AG04450 (cell line): ENCODE measurements at regions not wholly inside any gene's neighbourhood (a gene's known extent, or its start where the extent isn't known, plus 50 kb on each side); places are given as distances from the start of the nearest gene placed in this dataset.
"Not testable (repeated sequence)": the region's sequence is repeated elsewhere in the genome, so short reads cannot be mapped to it uniquely, and the experiment has no call there.

Experiments used
- CTCF ChIA-PET: fragments of 300-600, 350-600 bp; formaldehyde crosslinking; extraction: SDS; loops from one replicate; lab custom pipeline; 2022; ENCODE audit warnings: antibody characterized with exemption, inconsistent platforms; lab: Charles Lee
- POLR2A ChIA-PET: fragments of 350-600 bp; formaldehyde crosslinking; extraction: SDS; loops from one replicate; lab custom pipeline; 2021; ENCODE audit warnings: antibody characterized with exemption, inconsistent platforms; lab: Yijun Ruan, JAX
- DNase-seq: peaks from one replicate; pipeline ENCODE4 v3.0.0-alpha.2; 2011; ENCODE audit warnings: low read depth, low spot score
- H3K27ac ChIP-seq: one replicate; pipeline ENCODE4 v1.5.1; 2012; ENCODE audit warnings: low read depth, low read length, control low read depth
- H3K27me3 ChIP-seq: one replicate; pipeline ENCODE4 v1.6.0; 2012; ENCODE audit warnings: low read length; ENCODE audit not compliant: control insufficient read depth, insufficient read depth
- H3K4me3 ChIP-seq: 2 replicates; pipeline ENCODE4 v1.5.1; 2011; ENCODE audit warnings: mild to moderate bottlenecking, low read depth, low read length, control low read depth
- H3K9me3 ChIP-seq: 2 replicates; pipeline ENCODE4 v1.5.1; 2012; ENCODE audit warnings: low read length; ENCODE audit not compliant: control insufficient read depth, insufficient read depth
- TF ChIP-seq, protein P1 (sequence below): IDR thresholded peaks from 2 replicates; pipeline ENCODE4 v1.5.1; 2011; ENCODE audit warnings: low read depth, low read length, control low read depth, inconsistent platforms

DNA sequence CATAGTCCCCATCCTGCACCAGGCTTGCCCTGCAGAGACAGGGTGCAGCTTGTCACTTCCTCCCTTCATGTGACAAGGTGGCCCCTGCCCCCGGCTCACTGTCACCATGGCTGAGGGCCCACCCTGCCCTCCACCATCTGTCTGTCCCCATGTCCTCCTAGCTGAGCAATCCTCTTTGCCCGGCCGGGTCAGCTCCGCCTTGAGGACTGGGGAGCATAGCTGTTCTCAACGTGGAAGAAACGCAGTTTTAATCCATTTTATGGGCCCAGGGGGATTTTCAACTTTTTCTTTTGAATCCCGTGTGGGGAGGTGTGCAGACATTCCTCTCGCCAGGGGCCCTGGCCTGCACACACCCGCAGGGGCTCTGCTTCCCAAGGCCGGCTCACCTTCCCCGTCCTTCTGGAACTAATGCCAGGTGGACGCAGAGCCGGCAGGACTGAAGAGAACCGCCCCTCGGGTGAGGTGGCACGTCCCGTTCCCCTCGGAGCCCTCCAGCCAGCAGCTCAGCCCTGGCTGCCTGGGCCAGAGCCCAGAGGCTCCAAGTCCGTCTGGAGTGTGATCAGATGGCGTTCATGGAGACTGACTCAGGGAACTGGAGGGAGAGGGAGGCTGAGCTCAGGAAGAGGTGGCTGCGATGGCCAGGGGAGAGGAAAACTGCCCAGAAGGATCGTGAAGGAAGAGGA, 1108.7 kb downstream of the BRD1 start:
- TF ChIP-seq, protein P1, sequence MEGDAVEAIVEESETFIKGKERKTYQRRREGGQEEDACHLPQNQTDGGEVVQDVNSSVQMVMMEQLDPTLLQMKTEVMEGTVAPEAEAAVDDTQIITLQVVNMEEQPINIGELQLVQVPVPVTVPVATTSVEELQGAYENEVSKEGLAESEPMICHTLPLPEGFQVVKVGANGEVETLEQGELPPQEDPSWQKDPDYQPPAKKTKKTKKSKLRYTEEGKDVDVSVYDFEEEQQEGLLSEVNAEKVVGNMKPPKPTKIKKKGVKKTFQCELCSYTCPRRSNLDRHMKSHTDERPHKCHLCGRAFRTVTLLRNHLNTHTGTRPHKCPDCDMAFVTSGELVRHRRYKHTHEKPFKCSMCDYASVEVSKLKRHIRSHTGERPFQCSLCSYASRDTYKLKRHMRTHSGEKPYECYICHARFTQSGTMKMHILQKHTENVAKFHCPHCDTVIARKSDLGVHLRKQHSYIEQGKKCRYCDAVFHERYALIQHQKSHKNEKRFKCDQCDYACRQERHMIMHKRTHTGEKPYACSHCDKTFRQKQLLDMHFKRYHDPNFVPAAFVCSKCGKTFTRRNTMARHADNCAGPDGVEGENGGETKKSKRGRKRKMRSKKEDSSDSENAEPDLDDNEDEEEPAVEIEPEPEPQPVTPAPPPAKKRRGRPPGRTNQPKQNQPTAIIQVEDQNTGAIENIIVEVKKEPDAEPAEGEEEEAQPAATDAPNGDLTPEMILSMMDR: no peak
- CTCF ChIA-PET: no interaction called here
- DNase-seq: no peak

DNA sequence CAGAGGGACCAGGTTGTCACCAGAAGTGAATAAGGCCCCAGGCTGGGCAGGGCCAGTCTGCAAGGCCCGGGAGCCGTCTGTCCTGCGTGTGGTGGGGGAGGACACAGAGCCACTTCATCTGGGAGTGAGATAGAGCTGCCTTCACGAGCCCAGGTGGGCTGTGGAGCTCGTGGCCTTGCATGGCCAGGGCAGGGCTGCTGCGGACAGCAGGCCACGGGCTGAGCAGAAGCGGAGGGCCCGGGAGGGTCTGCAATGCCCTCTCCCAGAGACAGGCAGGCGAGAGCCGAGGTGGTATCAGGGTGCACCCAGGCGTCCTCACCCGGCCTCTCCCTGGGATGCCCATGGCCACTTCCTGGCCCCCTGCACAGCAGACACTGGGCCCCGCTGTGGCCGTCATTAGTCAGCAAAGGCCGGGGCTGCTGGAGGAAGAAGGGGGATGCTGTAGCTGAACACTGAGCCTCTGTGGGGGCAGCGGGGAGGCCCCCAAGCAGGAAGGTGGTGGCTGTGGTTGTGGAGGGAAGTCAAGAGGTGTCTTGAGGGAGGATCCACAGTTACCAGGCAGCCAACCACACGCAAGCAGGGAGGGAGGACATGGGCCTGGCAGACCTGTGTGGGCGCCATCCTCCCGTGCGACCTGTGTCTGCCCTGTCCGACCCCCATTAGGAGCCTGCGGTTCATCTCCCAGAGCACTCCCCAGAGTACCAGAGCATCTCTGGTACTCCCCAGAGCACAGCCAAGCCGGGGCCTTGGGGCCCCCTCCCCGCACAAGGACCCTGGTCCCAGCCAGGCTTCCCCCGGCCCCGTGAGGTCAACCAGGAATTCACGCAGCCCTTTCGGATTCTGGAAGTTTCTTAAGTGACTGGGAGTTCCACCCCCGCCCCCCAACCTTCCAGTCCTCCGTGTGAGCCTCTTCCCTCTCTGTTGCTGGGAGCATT, 1109.5 kb downstream of the BRD1 start:
- ChIA-PET POLR2A (no interaction called here), CTCF (no interaction called here)
- Histone ChIP-seq H3K27ac (no peak overlapping the region), H3K27me3 (no peaks in the 10 kb centered on the region), H3K4me3 (no peak overlapping the region), H3K9me3 (peaks cover 80% of the 10 kb centered on the region)
- TF ChIP-seq, protein P1: no peak
- DNase-seq: no peak

More for the DNA sequence above, 1108.7 kb downstream of the BRD1 start:
- peaks cover 80% of the 10 kb centered on the region for H3K9me3 ChIP-seq
- POLR2A ChIA-PET: no interaction called here
- no peaks in the 10 kb centered on the region for H3K27me3 ChIP-seq
- no peak overlapping the region for H3K27ac ChIP-seq
- H3K4me3 ChIP-seq: no peak overlapping the region

DNA sequence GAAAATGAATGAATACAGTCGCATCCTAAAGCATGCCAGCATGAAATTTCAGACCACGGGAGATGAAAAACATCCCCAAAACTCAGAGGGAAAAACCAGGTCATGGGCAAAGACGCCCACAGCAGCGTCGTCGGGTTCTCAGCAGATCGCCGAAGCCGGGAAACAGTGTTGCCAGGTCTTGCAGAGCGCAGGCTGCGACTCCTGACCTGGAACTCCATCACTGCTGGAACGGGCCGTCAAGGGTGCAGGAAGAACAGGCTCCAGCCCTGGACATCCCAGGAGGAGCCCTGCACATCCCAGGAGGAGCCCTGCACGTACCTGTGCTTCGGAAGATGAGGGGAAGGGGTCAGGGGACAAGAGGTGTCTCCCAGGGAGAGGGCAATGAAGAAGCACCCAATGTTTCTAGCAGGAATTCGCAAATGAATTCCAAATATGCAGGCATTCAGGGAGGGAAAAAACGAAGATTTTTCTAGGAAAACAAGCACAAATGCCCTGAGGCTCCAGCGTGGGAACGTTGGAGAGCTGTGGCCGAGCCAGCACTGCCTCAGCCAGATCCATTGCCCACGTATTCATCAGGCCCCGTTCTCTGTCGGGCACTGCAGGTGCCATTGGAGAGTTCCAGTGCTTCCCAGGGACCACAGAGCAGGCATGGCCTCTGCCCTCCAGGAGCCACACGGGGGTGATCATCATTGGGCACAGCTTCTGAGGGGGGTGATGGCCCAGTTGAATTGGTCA, 1110.4 kb downstream of the BRD1 start:
- TF ChIP-seq, protein P1: no peak
- H3K27me3 ChIP-seq: no peaks in the 10 kb centered on the region
- POLR2A ChIA-PET: no interaction called here
- H3K27ac ChIP-seq: no peak overlapping the region
- no peak overlapping the region for H3K4me3 ChIP-seq
- H3K9me3 ChIP-seq: peaks cover 82% of the 10 kb centered on the region
- no peak for DNase-seq
- CTCF ChIA-PET: no interaction called here

DNA sequence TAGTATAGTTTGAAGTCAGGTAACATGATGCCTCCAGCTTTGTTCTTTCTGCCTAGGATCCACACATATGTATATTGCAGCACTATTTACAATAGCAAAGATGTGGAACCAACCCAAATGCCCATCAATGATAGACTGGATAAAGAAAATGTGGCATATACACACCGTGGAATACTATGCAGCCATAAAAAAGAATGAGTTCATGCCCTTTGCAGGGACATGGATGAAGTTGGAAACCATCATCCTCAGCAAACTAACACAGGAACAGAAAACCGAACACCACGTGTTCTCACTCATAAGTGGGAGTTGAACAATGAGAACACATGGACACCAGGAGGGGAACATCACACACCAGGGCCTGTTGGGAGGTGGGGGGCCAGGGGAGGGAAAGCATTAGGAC, 1111.5 kb downstream of the BRD1 start:
- H3K27ac ChIP-seq, POLR2A ChIA-PET, CTCF ChIA-PET, DNase-seq, H3K27me3 ChIP-seq, H3K4me3 ChIP-seq: not testable (repeated sequence)
- H3K9me3 ChIP-seq: peaks cover 86% of the 10 kb centered on the region

DNA sequence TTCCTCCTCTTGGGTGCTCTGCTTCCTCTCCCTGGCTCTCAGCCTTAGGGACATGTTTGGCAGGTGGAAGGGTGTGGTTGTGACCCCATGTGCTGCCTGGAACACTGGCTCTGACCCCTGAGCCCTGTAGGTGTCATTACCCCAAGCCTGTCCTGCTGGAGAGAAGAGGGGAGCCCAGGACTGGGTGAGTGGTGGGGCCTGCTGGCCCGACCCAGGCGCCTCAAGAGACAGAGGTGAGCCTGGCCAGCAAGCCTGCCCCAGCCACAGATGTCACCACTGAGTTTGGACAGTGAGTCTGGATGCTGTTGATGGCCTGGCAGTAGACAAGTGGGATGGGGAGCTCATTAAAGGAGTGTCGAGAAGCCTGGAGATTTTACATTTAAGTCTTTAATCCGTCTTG, 1112.2 kb downstream of the BRD1 start:
- ChIA-PET CTCF (no interaction called here), POLR2A (no interaction called here)
- TF ChIP-seq, protein P1: no peak
- no peak for DNase-seq
- Histone ChIP-seq H3K9me3 (peaks cover 86% of the 10 kb centered on the region), H3K27ac (no peak overlapping the region), H3K27me3 (no peaks in the 10 kb centered on the region), H3K4me3 (no peak overlapping the region)
